Lung (tissue), 11 donors: ENCODE measurements at regions not wholly inside any gene's neighbourhood (a gene's known extent, or its start where the extent isn't known, plus 50 kb on each side); places are given as distances from the start of the nearest gene placed in this dataset.

Experiments used
- ATAC-seq: fragments of 200-7000 bp; cut with Tn5 transposase; one replicate; pipeline ENCODE4 v1.9.1; 2020; ENCODE audit warnings: moderate number of reproducible peaks; ENCODE audit not compliant: insufficient read depth, low FRiP score
- DNase-seq, 3 donors: peaks; one replicate each; pipeline ENCODE4 v3.0.0-alpha.2; 2013 to 2017
- H3K27ac ChIP-seq, 2 donors: one replicate each; pipeline ENCODE4 v1.5.1; 2013; ENCODE audit warnings: mild to moderate bottlenecking in 2 of 2, moderate library complexity in 2 of 2, control low read depth in 1 of 2, inconsistent platforms in 1 of 2, low read depth in 1 of 2, low read length in 1 of 2
- H3K27me3 ChIP-seq, 3 donors: one replicate each; pipeline ENCODE4 v1.5.1; 2013; ENCODE audit warnings: low read length in 2 of 3; ENCODE audit not compliant: control insufficient read depth in 3 of 3, insufficient read depth in 3 of 3
- H3K36me3 ChIP-seq, 4 donors: one replicate each; pipeline ENCODE4 v1.5.1; 2013; ENCODE audit warnings: low read length in 4 of 4, mild to moderate bottlenecking in 1 of 4, moderate library complexity in 1 of 4; ENCODE audit not compliant: control insufficient read depth in 4 of 4, insufficient read depth in 4 of 4
- H3K4me1 ChIP-seq, 5 donors: one replicate each; pipeline ENCODE4 v1.5.1; 2013; ENCODE audit warnings: low read length in 5 of 5, mild to moderate bottlenecking in 2 of 5, moderate library complexity in 1 of 5; ENCODE audit not compliant: control insufficient read depth in 5 of 5, insufficient read depth in 5 of 5
- H3K4me3 ChIP-seq: one replicate; pipeline ENCODE4 v1.5.1; 2013; ENCODE audit warnings: mild to moderate bottlenecking, control low read depth, moderate library complexity
- H3K9ac ChIP-seq, 2 donors: one replicate each; pipeline ENCODE4 v1.5.1; 2013; ENCODE audit warnings: low read length in 2 of 2, control low read depth in 1 of 2; ENCODE audit not compliant: insufficient read depth in 1 of 2
- H3K9me3 ChIP-seq, 4 donors: one replicate each; pipeline ENCODE4 v1.5.1; 2013; ENCODE audit warnings: low read length in 3 of 4, mild to moderate bottlenecking in 1 of 4, moderate library complexity in 1 of 4; ENCODE audit not compliant: control insufficient read depth in 4 of 4, insufficient read depth in 3 of 4
- CTCF ChIP-seq: IDR thresholded peaks from 2 replicates; pipeline ENCODE4 v1.5.1; 2012; ENCODE audit warnings: mild to moderate bottlenecking; ENCODE audit errors: control extremely low read depth, extremely low read depth
- WGBS, 2 donors: extraction: QIAGEN DNeasy Blood & Tissue Kit; methylation state at CpG; one replicate each; pipeline ENCODE4 v1.1.7; 2013; 5-methylcytosine and 5-hydroxymethylcytosine counted together
- donor health status: control.
- donor health status: control.
- donor health status: Bipolar disorder and iron deficiency.
- donor health status: healthy.
- donor health status: DM: yes; HTN: yes; CAD: no.

GRCh38 chr11:15313862-15314261 lies 199.1 kb downstream of the INSC start:
- WGBS, 2 donors, result 79 to 84% methylated on average over 2 of the region's 2 CpGs
- TF ChIP-seq CTCF, result no peak
- ATAC-seq, result no peak

GRCh38 chr11:15318814-15319213 lies 204.1 kb downstream of the INSC start:
- Histone ChIP-seq H3K4me1 (peaks cover 0 to 4% (median 0%) of the 10 kb centered on the region in 5 donors), H3K9ac (no peak overlapping the region), H3K36me3 (no peaks in the 10 kb centered on the region), H3K27ac (no peak overlapping the region), H3K9me3 (no peaks in the 10 kb centered on the region), H3K4me3 (no peak overlapping the region), H3K27me3 (no peaks in the 10 kb centered on the region)
- no peak for TF ChIP-seq CTCF
- 90 to 91% methylated on average over 9 of the region's 9 CpGs for WGBS, 2 donors
- DNase-seq (no peak), ATAC-seq (no peak)

More at GRCh38 chr11:15313862-15314261, 199.1 kb downstream of the INSC start:
- H3K4me3 ChIP-seq, result no peak overlapping the region
- peaks cover 0 to 2% (median under 1%) of the 10 kb centered on the region in 4 donors for H3K9me3 ChIP-seq
- no peak overlapping the region for H3K9ac ChIP-seq
- H3K4me1 ChIP-seq, result no peaks in the 10 kb centered on the region
- H3K27me3 ChIP-seq, result no peaks in the 10 kb centered on the region
- no peaks in the 10 kb centered on the region for H3K36me3 ChIP-seq
- H3K27ac ChIP-seq, result no peak overlapping the region
- DNase-seq, result peak in 1 of 3 donors; percentile 24

GRCh38 chr11:15326520-15326919 lies 211.8 kb downstream of the INSC start:
- H3K27ac ChIP-seq, result no peak overlapping the region
- H3K27me3 ChIP-seq, result no peaks in the 10 kb centered on the region
- TF ChIP-seq CTCF, result no peak
- no peaks in the 10 kb centered on the region for H3K9me3 ChIP-seq
- DNase-seq (no peak), ATAC-seq (no peak)
- H3K36me3 ChIP-seq, result no peaks in the 10 kb centered on the region
- H3K4me3 ChIP-seq, result no peak overlapping the region
- no peak overlapping the region for H3K9ac ChIP-seq
- WGBS, 2 donors, result 79 to 90% methylated on average over 2 of the region's 2 CpGs
- peaks cover 0 to 2% (median 0%) of the 10 kb centered on the region in 5 donors for H3K4me1 ChIP-seq

GRCh38 chr11:15327786-15328231 lies 213.1 kb downstream of the INSC start:
- 59 to 65% methylated on average over 4 of the region's 4 CpGs for WGBS, 2 donors
- Histone ChIP-seq H3K36me3 (no peaks in the 10 kb centered on the region), H3K4me3 (no peak overlapping the region), H3K4me1 (peaks cover 0 to 2% (median 0%) of the 10 kb centered on the region in 5 donors), H3K9ac (no peak overlapping the region), H3K9me3 (no peaks in the 10 kb centered on the region), H3K27me3 (no peaks in the 10 kb centered on the region), H3K27ac (no peak overlapping the region)
- TF ChIP-seq CTCF, result peak; percentile 28
- ATAC-seq (no peak), DNase-seq (peak; percentile 75 to 83 (median 79))
